ENCODE measurements at regions not wholly inside any gene's neighbourhood (a gene's known extent, or its start where the extent isn't known, plus 50 kb on each side); places are given as distances from the start of the nearest gene placed in this dataset.
"Not testable (repeated sequence)": the region's sequence is repeated elsewhere in the genome, so short reads cannot be mapped to it uniquely, and the experiment has no call there.

GRCh38 chr1:189158155-189158554 is 1319.5 kb downstream of the BRINP3 start:
- DNase-seq (ENCODE audit: low read depth), result no peak

- DNase-seq (ENCODE audit: low read depth), result no peak
These were observed 1301.8 kb downstream of the BRINP3 start for GRCh38 chr1:189175889-189176288.

- no peak for DNase-seq (ENCODE audit: low read depth)
These were observed 1297.6 kb downstream of the BRINP3 start for GRCh38 chr1:189180057-189180456.

GRCh38 chr1:189185097-189185496 is 1292.6 kb downstream of the BRINP3 start:
- DNase-seq (ENCODE audit: low read depth), result no peak

GRCh38 chr1:189192741-189193520 is 1284.7 kb downstream of the BRINP3 start:
- no peak for DNase-seq (ENCODE audit: low read depth)

- no peak for DNase-seq (ENCODE audit: low read depth)
These were observed 1271.8 kb downstream of the BRINP3 start for GRCh38 chr1:189205863-189206262.

- DNase-seq (ENCODE audit: low read depth), result no peak
These were observed 1271.0 kb downstream of the BRINP3 start for GRCh38 chr1:189206617-189207016.

GRCh38 chr1:189211742-189212141 is 1265.9 kb downstream of the BRINP3 start:
- DNase-seq (ENCODE audit: low read depth), result peak; percentile 27

- DNase-seq (ENCODE audit: low read depth), result no peak
These were observed 1265.1 kb downstream of the BRINP3 start for GRCh38 chr1:189212606-189213005.

- DNase-seq (ENCODE audit: low read depth), result no peak
These were observed 1260.8 kb downstream of the BRINP3 start for GRCh38 chr1:189216886-189217285.

- DNase-seq (ENCODE audit: low read depth), result no peak
These were observed 1260.0 kb downstream of the BRINP3 start for GRCh38 chr1:189217646-189218045.

GRCh38 chr1:189220750-189221149 is 1256.9 kb downstream of the BRINP3 start:
- DNase-seq (ENCODE audit: low read depth), result no peak

- not testable (repeated sequence) for DNase-seq (ENCODE audit: low read depth)
These were observed 1251.9 kb downstream of the BRINP3 start for GRCh38 chr1:189225794-189226145.

- DNase-seq (ENCODE audit: low read depth), result no peak
These were observed 1250.9 kb downstream of the BRINP3 start for GRCh38 chr1:189226779-189227178.

GRCh38 chr1:189237008-189237407 is 1240.7 kb downstream of the BRINP3 start:
- DNase-seq (ENCODE audit: low read depth), result no peak

- DNase-seq (ENCODE audit: low read depth), result no peak
These were observed 1223.9 kb downstream of the BRINP3 start for GRCh38 chr1:189253601-189254350.

- DNase-seq (ENCODE audit: low read depth), result not testable (repeated sequence)
These were observed 1216.5 kb downstream of the BRINP3 start for GRCh38 chr1:189261128-189261527.

- DNase-seq (ENCODE audit: low read depth), result peak; percentile 5
These were observed 1208.7 kb downstream of the BRINP3 start for GRCh38 chr1:189269011-189269410.

GRCh38 chr1:189274267-189274666 is 1203.4 kb downstream of the BRINP3 start:
- no peak for DNase-seq (ENCODE audit: low read depth)

- DNase-seq (ENCODE audit: low read depth), result peak; percentile 4
These were observed 1201.9 kb downstream of the BRINP3 start for GRCh38 chr1:189275796-189276195.

- DNase-seq (ENCODE audit: low read depth), result no peak
These were observed 1188.3 kb downstream of the BRINP3 start for GRCh38 chr1:189289346-189289745.

- no peak for DNase-seq (ENCODE audit: low read depth)
These were observed 1176.4 kb downstream of the BRINP3 start for GRCh38 chr1:189301235-189301634.

- no peak for DNase-seq (ENCODE audit: low read depth)
These were observed 1172.4 kb downstream of the BRINP3 start for GRCh38 chr1:189305279-189305678.

All from M059J (cell line).